Lung (tissue), 11 donors: ENCODE measurements at regions not wholly inside any gene's neighbourhood (a gene's known extent, or its start where the extent isn't known, plus 50 kb on each side); places are given as distances from the start of the nearest gene placed in this dataset.
A peak's percentile ranks its signal among the peaks of the same experiment; 100 is the strongest.

Experiments used
- ATAC-seq: fragments of 200-7000 bp; cut with Tn5 transposase; one replicate; pipeline ENCODE4 v1.9.1; 2020; ENCODE audit warnings: moderate number of reproducible peaks; ENCODE audit not compliant: insufficient read depth, low FRiP score
- DNase-seq, 3 donors: peaks; one replicate each; pipeline ENCODE4 v3.0.0-alpha.2; 2013 to 2017
- H3K27ac ChIP-seq, 2 donors: one replicate each; pipeline ENCODE4 v1.5.1; 2013; ENCODE audit warnings: mild to moderate bottlenecking in 2 of 2, moderate library complexity in 2 of 2, control low read depth in 1 of 2, inconsistent platforms in 1 of 2, low read depth in 1 of 2, low read length in 1 of 2
- H3K27me3 ChIP-seq, 3 donors: one replicate each; pipeline ENCODE4 v1.5.1; 2013; ENCODE audit warnings: low read length in 2 of 3; ENCODE audit not compliant: control insufficient read depth in 3 of 3, insufficient read depth in 3 of 3
- H3K36me3 ChIP-seq, 4 donors: one replicate each; pipeline ENCODE4 v1.5.1; 2013; ENCODE audit warnings: low read length in 4 of 4, mild to moderate bottlenecking in 1 of 4, moderate library complexity in 1 of 4; ENCODE audit not compliant: control insufficient read depth in 4 of 4, insufficient read depth in 4 of 4
- H3K4me1 ChIP-seq, 5 donors: one replicate each; pipeline ENCODE4 v1.5.1; 2013; ENCODE audit warnings: low read length in 5 of 5, mild to moderate bottlenecking in 2 of 5, moderate library complexity in 1 of 5; ENCODE audit not compliant: control insufficient read depth in 5 of 5, insufficient read depth in 5 of 5
- H3K4me3 ChIP-seq: one replicate; pipeline ENCODE4 v1.5.1; 2013; ENCODE audit warnings: mild to moderate bottlenecking, control low read depth, moderate library complexity
- H3K9ac ChIP-seq, 2 donors: one replicate each; pipeline ENCODE4 v1.5.1; 2013; ENCODE audit warnings: low read length in 2 of 2, control low read depth in 1 of 2; ENCODE audit not compliant: insufficient read depth in 1 of 2
- H3K9me3 ChIP-seq, 4 donors: one replicate each; pipeline ENCODE4 v1.5.1; 2013; ENCODE audit warnings: low read length in 3 of 4, mild to moderate bottlenecking in 1 of 4, moderate library complexity in 1 of 4; ENCODE audit not compliant: control insufficient read depth in 4 of 4, insufficient read depth in 3 of 4
- WGBS, 2 donors: extraction: QIAGEN DNeasy Blood & Tissue Kit; methylation state at CpG; one replicate each; pipeline ENCODE4 v1.1.7; 2013; 5-methylcytosine and 5-hydroxymethylcytosine counted together
- TF ChIP-seq, protein P1 (sequence below): IDR thresholded peaks from 2 replicates; pipeline ENCODE4 v1.5.1; 2012; ENCODE audit warnings: mild to moderate bottlenecking; ENCODE audit errors: control extremely low read depth, extremely low read depth
- donor health status: control.
- donor health status: control.
- donor health status: Bipolar disorder and iron deficiency.
- donor health status: healthy.
- donor health status: DM: yes; HTN: yes; CAD: no.

DNA sequence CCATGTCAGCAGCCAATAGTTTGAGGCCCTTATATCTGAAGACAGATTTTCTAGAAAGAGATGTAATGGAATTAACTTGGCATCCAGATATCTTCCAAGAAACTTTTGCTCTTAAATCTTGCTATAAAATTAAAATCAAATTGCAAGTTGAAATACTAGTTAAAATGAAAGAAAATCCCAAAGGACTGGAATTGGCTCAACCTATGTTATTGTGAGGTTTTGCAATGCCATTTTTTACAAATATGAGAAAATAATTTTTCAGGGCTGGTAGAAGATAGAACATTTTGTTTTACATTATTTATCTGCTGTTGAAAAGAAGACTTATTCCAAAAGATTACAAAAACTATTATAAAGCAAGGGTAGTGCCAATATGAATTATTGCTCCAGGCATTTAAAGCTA lies 92.2 kb upstream of the AGTR1 start:
- Histone ChIP-seq H3K36me3 (no peaks in the 10 kb centered on the region), H3K27me3 (no peaks in the 10 kb centered on the region), H3K4me3 (no peak overlapping the region), H3K4me1 (peaks cover 0 to 26% (median 0%) of the 10 kb centered on the region in 5 donors), H3K9ac (no peak overlapping the region), H3K27ac (no peak overlapping the region), H3K9me3 (peaks cover 0 to 2% (median 0%) of the 10 kb centered on the region in 4 donors)
- no peak for ATAC-seq
- no peak for DNase-seq
- TF ChIP-seq, protein P1, sequence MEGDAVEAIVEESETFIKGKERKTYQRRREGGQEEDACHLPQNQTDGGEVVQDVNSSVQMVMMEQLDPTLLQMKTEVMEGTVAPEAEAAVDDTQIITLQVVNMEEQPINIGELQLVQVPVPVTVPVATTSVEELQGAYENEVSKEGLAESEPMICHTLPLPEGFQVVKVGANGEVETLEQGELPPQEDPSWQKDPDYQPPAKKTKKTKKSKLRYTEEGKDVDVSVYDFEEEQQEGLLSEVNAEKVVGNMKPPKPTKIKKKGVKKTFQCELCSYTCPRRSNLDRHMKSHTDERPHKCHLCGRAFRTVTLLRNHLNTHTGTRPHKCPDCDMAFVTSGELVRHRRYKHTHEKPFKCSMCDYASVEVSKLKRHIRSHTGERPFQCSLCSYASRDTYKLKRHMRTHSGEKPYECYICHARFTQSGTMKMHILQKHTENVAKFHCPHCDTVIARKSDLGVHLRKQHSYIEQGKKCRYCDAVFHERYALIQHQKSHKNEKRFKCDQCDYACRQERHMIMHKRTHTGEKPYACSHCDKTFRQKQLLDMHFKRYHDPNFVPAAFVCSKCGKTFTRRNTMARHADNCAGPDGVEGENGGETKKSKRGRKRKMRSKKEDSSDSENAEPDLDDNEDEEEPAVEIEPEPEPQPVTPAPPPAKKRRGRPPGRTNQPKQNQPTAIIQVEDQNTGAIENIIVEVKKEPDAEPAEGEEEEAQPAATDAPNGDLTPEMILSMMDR = no peak

DNA sequence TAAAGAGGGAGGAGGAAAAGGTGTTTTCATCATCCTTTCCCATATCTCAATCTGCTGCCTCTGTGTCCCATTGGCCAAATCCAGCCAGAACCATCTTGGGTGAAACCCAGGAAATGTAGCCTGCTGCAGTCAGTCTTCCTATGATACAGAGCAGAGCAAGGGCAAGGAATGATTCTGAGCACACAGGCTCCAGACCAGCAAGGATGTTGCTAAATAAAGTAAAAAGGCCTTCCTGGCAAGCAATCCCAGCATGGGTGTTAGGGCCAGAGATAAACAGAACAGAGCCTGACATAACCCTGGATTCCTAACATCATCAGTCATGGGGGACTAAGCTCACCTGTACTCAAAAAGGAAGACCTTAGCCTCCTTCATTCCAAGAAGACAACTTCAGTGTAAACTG lies 90.7 kb upstream of the AGTR1 start:
- Histone ChIP-seq H3K36me3 (no peaks in the 10 kb centered on the region), H3K9ac (no peak overlapping the region), H3K27ac (no peak overlapping the region), H3K4me3 (no peak overlapping the region), H3K27me3 (no peaks in the 10 kb centered on the region), H3K9me3 (no peaks in the 10 kb centered on the region), H3K4me1 (peaks cover 0 to 24% (median 0%) of the 10 kb centered on the region in 5 donors)
- no peak for ATAC-seq
- TF ChIP-seq, protein P1 = no peak
- DNase-seq = peak in 2 of 3 donors; percentile 29 to 48

DNA sequence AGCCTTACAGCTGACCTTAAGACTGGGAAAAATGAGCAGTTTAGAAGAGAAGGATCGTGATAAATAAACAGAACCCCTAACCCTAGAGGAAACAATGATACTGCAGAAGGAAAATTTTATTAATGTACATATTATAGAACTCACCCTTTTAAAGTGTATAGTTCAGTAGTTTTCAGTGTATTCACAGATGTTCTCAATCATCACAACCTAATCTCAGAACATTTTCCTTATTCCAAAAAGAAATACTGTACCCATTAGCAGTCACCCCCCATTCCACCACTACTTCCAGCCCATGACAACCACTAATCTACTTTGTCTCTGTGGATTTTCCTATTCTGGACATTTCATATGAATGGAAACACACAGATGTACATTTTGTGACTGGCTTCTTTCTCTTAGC lies 90.2 kb upstream of the AGTR1 start:
- ATAC-seq = no peak
- H3K27ac ChIP-seq = no peak overlapping the region
- no peaks in the 10 kb centered on the region for H3K36me3 ChIP-seq
- H3K4me3 ChIP-seq = no peak overlapping the region
- no peaks in the 10 kb centered on the region for H3K9me3 ChIP-seq
- peak in 2 of 3 donors; percentile 54 to 80 for DNase-seq
- no peak overlapping the region for H3K9ac ChIP-seq
- 60 to 75% methylated on average over 1 of the region's 1 CpG for WGBS, 2 donors
- TF ChIP-seq, protein P1 = no peak
- peaks cover 0 to 19% (median 0%) of the 10 kb centered on the region in 5 donors for H3K4me1 ChIP-seq
- H3K27me3 ChIP-seq = no peaks in the 10 kb centered on the region

DNA sequence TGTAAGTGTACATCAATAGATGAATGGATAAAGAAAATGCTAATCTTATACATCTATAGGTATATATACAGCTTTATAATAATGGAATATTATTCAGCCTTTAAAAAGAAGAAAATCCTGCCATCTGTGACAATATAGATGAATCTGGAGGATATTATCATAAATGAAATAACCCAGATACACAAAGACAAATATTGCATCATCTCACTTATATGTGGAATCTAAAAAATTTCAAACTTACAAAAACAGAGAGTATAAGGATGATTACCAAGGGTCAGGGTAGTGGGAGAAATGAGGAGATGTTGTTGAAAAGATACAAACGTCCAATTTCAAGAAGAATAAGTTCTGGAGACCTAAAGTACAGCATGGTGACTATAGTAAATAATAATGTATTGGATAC lies 85.4 kb upstream of the AGTR1 start:
- TF ChIP-seq, protein P1 = no peak
- 39 to 65% methylated on average over 1 of the region's 1 CpG for WGBS, 2 donors
- Histone ChIP-seq H3K27me3 (no peaks in the 10 kb centered on the region), H3K27ac (no peak overlapping the region), H3K4me3 (no peak overlapping the region), H3K4me1 (peaks cover 0 to 13% (median 0%) of the 10 kb centered on the region in 5 donors), H3K9ac (no peak overlapping the region), H3K9me3 (no peaks in the 10 kb centered on the region), H3K36me3 (no peaks in the 10 kb centered on the region)
- no peak for ATAC-seq
- no peak for DNase-seq
